ENCODE measurements at regions not wholly inside any gene's neighbourhood (a gene's known extent, or its start where the extent isn't known, plus 50 kb on each side); places are given as distances from the start of the nearest gene placed in this dataset.

DNA sequence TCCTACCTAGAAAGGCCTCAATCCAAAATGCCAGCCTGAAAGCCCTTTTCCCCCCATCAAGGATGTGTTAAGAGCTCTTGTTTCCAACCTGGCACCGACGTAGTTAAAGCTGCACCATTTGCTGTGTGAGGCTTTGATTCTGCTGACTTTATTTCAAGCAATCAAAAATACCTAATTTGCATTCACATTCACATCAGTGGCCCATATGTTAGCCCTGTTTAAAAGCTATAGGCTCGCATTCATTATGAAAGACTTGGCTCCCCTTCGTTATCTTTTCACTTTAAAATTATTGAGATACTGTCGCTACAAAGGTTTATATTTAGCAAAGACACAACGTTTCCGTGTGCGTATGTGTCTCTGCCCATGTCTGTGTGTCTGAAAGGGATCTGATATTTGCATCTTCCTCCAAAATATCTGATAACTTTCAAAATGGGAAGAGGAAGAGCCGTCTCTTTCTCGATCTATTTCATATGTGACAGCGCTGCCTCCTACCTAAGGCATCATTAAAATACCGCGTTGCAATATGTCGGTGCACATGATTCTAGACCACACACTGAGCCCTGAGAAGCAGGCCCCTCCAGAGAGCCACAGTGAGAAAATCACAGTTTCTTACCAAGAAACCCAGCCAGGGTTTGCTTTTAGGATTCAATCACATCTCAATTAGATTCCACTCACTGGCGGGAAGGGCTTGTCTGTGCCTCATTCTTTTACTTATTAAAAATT lies 57.1 kb upstream of the ITPRID1 start:
- DNase-seq (ENCODE audit: low read depth), result no peak

- DNase-seq (ENCODE audit: low read depth), result no peak
Observed at GRCh38 chr7:31457551-31457950, 56.3 kb upstream of the ITPRID1 start.

GRCh38 chr7:31458203-31458602 lies 55.7 kb upstream of the ITPRID1 start:
- no peak for DNase-seq (ENCODE audit: low read depth)

- no peak for DNase-seq (ENCODE audit: low read depth)
Observed at GRCh38 chr7:31462636-31463035, 51.3 kb upstream of the ITPRID1 start.

All from CMK (cell line).